ENCODE measurements at regions not wholly inside any gene's neighbourhood (a gene's known extent, or its start where the extent isn't known, plus 50 kb on each side); places are given as distances from the start of the nearest gene placed in this dataset.
A peak's percentile ranks its signal among the peaks of the same experiment; 100 is the strongest.

DNA sequence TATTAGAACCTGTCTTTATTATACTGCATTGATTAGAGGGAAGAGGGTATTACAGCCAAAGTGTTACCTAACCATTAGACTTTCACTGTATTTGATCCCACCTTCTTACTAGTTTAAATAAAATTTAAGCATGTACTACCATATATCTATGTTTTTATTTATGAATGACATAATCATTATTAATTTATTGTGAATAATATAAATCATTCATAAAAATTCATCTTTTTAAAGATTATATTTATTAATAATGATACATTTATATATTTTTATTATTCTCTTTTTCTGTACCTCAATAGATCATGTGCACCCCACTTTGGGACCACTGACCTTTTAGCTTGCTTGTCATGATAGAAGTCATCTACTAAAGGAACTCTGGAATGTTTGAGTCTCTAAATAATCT, 223.5 kb upstream of the MARCKS start:
- DNase-seq (ENCODE audit: low spot score) = no peak
- no peaks in the 10 kb centered on the region for H3K27me3 ChIP-seq
- peaks cover 0 to 58% of the 10 kb centered on the region in 2 donors for H3K4me1 ChIP-seq
- H3K27ac ChIP-seq = peak overlapping the region in 1 of 2 donors; percentile 87
- no peaks in the 10 kb centered on the region for H3K9me3 ChIP-seq
- TF ChIP-seq, protein P1, sequence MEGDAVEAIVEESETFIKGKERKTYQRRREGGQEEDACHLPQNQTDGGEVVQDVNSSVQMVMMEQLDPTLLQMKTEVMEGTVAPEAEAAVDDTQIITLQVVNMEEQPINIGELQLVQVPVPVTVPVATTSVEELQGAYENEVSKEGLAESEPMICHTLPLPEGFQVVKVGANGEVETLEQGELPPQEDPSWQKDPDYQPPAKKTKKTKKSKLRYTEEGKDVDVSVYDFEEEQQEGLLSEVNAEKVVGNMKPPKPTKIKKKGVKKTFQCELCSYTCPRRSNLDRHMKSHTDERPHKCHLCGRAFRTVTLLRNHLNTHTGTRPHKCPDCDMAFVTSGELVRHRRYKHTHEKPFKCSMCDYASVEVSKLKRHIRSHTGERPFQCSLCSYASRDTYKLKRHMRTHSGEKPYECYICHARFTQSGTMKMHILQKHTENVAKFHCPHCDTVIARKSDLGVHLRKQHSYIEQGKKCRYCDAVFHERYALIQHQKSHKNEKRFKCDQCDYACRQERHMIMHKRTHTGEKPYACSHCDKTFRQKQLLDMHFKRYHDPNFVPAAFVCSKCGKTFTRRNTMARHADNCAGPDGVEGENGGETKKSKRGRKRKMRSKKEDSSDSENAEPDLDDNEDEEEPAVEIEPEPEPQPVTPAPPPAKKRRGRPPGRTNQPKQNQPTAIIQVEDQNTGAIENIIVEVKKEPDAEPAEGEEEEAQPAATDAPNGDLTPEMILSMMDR (IDR thresholded peaks at IDR 0.05) = no peak
- no peak overlapping the region for H3K4me3 ChIP-seq
- no peaks in the 10 kb centered on the region for H3K36me3 ChIP-seq

DNA sequence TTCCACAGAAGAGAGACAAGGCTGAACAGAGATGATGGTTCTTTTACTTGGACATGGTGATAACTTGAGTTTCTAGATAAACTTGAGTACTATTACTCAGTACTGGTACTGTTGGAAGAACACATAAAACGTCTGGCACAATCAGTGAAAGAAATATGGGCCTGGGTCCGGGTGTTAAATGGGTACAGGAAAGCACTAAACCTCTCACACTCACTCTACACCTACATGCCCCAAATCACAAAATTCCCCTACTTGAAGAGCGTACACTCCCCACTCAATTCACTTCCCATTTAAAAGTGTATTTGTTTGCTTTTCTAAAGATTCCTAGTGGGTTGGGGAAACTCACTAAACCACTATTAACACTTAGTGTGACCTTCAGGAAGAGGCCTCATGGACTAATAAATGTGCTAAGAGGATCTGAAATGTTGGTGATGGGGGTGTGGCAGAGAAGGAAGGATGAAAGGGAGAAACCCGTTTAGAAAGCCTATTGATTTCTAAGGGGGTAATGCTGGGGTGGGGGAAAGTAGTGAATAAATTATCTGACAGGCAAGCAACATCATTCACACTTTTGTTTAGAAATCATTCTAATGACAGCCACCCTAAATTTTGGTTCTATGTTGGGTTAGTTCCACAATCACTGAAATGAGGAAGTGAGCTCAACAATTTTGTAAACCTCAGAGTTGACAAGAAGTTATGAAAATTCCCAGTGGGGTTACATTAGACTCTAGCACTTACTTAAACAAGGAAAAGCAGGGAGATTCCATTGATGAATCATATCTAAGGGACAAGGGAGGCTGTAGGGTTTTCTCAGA, 222.6 kb upstream of the MARCKS start:
- Histone ChIP-seq H3K36me3 (no peaks in the 10 kb centered on the region), H3K4me3 (no peak overlapping the region), H3K27me3 (no peaks in the 10 kb centered on the region), H3K4me1 (peaks cover 0 to 54% of the 10 kb centered on the region in 2 donors), H3K9me3 (no peaks in the 10 kb centered on the region), H3K27ac (peak overlapping the region in 1 of 2 donors; percentile 36)
- TF ChIP-seq, protein P1 (IDR thresholded peaks at IDR 0.05) = no peak
- no peak for DNase-seq (ENCODE audit: low spot score)

DNA sequence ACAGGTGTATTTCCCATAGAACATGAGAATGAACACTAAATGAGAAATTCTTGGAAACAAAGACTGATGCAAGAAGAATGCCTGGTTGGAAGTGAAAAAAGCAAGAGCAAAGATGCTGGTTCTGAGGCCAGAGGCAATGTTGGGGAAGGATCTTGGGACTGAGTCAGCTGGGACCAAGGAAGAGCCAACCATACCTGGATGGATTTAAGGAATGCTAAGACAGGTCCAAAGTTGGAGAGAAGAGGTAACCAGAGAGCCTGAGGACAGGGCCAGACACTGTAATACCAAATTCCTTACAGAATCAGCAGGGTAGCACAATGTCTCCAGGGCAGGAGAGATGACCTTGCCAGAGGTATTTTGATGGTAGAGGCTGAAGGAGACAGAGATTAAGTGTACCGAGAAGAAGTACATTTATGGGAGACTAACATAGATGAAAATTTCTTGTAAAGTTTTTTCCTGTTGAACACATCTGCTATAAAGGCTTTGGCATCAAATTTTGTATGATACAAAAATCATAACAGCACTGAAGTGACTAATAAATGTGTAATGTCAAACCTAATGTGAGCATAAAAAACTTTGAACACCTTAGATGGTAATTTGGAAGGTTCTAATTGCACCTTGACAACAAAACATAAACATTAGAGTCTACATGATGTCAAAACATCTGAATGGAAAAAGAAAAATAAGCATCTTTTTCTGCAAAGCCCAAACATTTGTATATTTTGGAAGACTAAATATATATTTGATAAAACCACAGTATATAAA, 221.7 kb upstream of the MARCKS start:
- Histone ChIP-seq H3K27ac (peak overlapping the region in 1 of 2 donors; percentile 36), H3K36me3 (no peaks in the 10 kb centered on the region), H3K4me1 (peaks cover 0 to 47% of the 10 kb centered on the region in 2 donors), H3K9me3 (no peaks in the 10 kb centered on the region), H3K4me3 (no peak overlapping the region), H3K27me3 (no peaks in the 10 kb centered on the region)
- TF ChIP-seq, protein P1 (IDR thresholded peaks at IDR 0.05) = no peak
- DNase-seq (ENCODE audit: low spot score) = no peak

DNA sequence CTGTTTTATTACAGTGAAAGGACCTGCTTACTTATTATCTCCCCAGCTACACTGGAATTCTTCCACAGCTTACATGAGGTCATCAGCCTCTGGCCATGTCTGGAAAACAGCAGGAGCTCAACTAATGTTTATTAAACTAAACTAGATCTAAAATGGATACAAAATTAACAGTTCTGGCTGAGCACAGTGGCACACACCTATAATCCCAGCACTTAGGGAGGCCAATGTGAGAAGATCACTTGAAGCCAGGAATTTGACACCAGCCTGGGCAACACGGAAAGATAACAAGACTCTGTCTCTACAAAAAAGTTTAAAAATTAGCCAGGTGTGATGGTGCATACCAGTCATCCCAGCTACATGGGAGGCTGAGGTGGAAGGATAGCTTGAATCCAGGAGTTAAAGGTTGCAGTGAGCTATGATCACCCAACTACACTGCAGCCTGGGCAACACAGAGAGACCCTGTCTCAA, 220.8 kb upstream of the MARCKS start:
- no peak overlapping the region for H3K4me3 ChIP-seq
- DNase-seq (ENCODE audit: low spot score) = no peak
- no peaks in the 10 kb centered on the region for H3K36me3 ChIP-seq
- no peaks in the 10 kb centered on the region for H3K9me3 ChIP-seq
- H3K27me3 ChIP-seq = no peaks in the 10 kb centered on the region
- H3K27ac ChIP-seq = peak overlapping the region in 1 of 2 donors; percentile 24
- H3K4me1 ChIP-seq = peaks cover 0 to 37% of the 10 kb centered on the region in 2 donors
- TF ChIP-seq, protein P1 (IDR thresholded peaks at IDR 0.05) = no peak

DNA sequence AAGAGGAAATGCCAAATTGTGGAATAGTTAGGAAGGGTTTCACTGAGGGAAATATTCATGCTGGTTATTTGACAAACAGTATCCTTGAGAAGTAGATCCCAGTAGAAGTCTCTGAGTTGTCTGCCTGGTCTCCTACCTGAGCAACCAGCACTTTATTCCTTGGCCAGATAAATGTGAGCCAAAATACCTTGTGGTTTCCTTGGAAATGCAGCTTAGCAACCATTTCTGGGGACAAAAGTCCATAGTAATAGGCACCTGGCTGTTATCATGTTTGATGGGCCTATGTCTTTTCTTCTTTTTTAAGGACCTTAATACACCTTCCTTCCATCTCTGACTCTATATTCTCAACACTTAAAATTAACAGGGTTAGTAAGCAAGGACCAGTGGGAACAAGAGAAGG, 217.1 kb upstream of the MARCKS start:
- H3K36me3 ChIP-seq = no peaks in the 10 kb centered on the region
- no peak for DNase-seq (ENCODE audit: low spot score)

More for the DNA sequence above, 217.1 kb upstream of the MARCKS start:
- Histone ChIP-seq H3K4me1 (peaks cover 0 to 22% of the 10 kb centered on the region in 2 donors), H3K27ac (no peak overlapping the region), H3K27me3 (no peaks in the 10 kb centered on the region), H3K4me3 (no peak overlapping the region), H3K9me3 (no peaks in the 10 kb centered on the region)
- TF ChIP-seq, protein P1 (IDR thresholded peaks at IDR 0.05) = no peak
